H1 (cell line): ENCODE measurements at regions not wholly inside any gene's neighbourhood (a gene's known extent, or its start where the extent isn't known, plus 50 kb on each side); places are given as distances from the start of the nearest gene placed in this dataset.

Experiments
- CTCF ChIA-PET: fragments of 300-600 bp; sonication (Branson Sonifier 250); formaldehyde crosslinking; loops from one replicate; lab custom pipeline; 2021; ENCODE audit not compliant: partially characterized antibody; lab: Charles Lee
- POLR2A ChIA-PET: fragments of 300-600 bp; sonication (Branson Sonifier 250); formaldehyde crosslinking; loops from one replicate; lab custom pipeline; 2021; ENCODE audit warnings: inconsistent platforms; ENCODE audit not compliant: partially characterized antibody; lab: Charles Lee
- DNase-seq, 2 experiments: peaks; one replicate each; pipeline versions ENCODE4 v3.0.0 to v3.0.0-alpha.2; 2010 to 2022; ENCODE audit warnings: low spot score in 2 of 2, low read depth in 1 of 2, mixed read lengths in 1 of 2
- FAIRE-seq: peaks from 2 replicates; lab custom pipeline; 2011; peaks lifted over from hg19 to GRCh38; lab: Jason Lieb, UNC
- H2AFZ ChIP-seq: 2 replicates; pipeline ENCODE4 v1.8.1; 2012; ENCODE audit warnings: low read length, inconsistent platforms
- H2AK5ac ChIP-seq: 2 replicates; pipeline ENCODE4 v1.6.1; 2013; ENCODE audit warnings: low read depth, low read length
- H2BK120ac ChIP-seq: replicated peaks from 2 replicates; pipeline ENCODE3; 2013; ENCODE audit warnings: low read depth, low read length, inconsistent platforms
- H2BK12ac ChIP-seq: 2 replicates; pipeline ENCODE4 v1.6.1; 2013; ENCODE audit warnings: low read depth, low read length
- H2BK15ac ChIP-seq: 2 replicates; pipeline ENCODE4 v1.6.1; 2013; ENCODE audit warnings: low read length
- H2BK20ac ChIP-seq: 2 replicates; pipeline ENCODE4 v1.6.1; 2013; ENCODE audit warnings: low read length
- H2BK5ac ChIP-seq: 2 replicates; pipeline ENCODE4 v1.6.1; 2013; ENCODE audit warnings: low read depth, low read length
- H3K14ac ChIP-seq: 2 replicates; pipeline ENCODE4 v1.6.1; 2013; ENCODE audit warnings: inconsistent platforms; ENCODE audit not compliant: insufficient read length
- H3K18ac ChIP-seq: 2 replicates; pipeline ENCODE4 v1.6.1; 2013; ENCODE audit warnings: low read length; ENCODE audit errors: extremely low read depth
- H3K23ac ChIP-seq: 2 replicates; pipeline ENCODE4 v1.6.1; 2013; ENCODE audit warnings: inconsistent platforms; ENCODE audit not compliant: insufficient read length
- H3K23me2 ChIP-seq: 2 replicates; pipeline ENCODE4 v1.6.1; 2013; ENCODE audit warnings: low read depth, low read length
- H3K27ac ChIP-seq: 2 replicates; pipeline ENCODE4 v1.6.1; 2011; ENCODE audit warnings: low read depth, low read length, inconsistent platforms
- H3K27me3 ChIP-seq, 4 experiments: replicated peaks in 1 of 4; 1 replicate in 1 of 4; 2 replicates in 3 of 4; pipeline versions ENCODE4 v1.6.1 to v1.8.1; 2011 to 2013; ENCODE audit warnings: low read length in 3 of 4, mild to moderate bottlenecking in 3 of 4, inconsistent platforms in 2 of 4, mixed read lengths in 2 of 4, moderate library complexity in 1 of 4; ENCODE audit not compliant: control insufficient read depth in 3 of 4, insufficient read depth in 3 of 4; ENCODE audit errors: extremely low read depth in 1 of 4
- H3K36me3 ChIP-seq, 4 experiments: 2 replicates each; pipeline versions ENCODE4 v1.6.1 to v1.8.1; 2011 to 2013; ENCODE audit warnings: mild to moderate bottlenecking in 4 of 4, low read length in 3 of 4, moderate library complexity in 2 of 4, control low read depth in 1 of 4, inconsistent platforms in 1 of 4; ENCODE audit not compliant: insufficient read depth in 4 of 4, control insufficient read depth in 2 of 4
- H3K4ac ChIP-seq: replicated peaks from 2 replicates; pipeline ENCODE3; 2013; ENCODE audit warnings: low read length, low read depth, mixed read lengths, inconsistent platforms; ENCODE audit not compliant: insufficient read length
- H3K4me1 ChIP-seq, 4 experiments: replicated peaks in 1 of 4; 1 replicate in 1 of 4; 2 replicates in 3 of 4; pipeline versions ENCODE4 v1.6.1 to v1.8.1; 2011 to 2013; ENCODE audit warnings: low read length in 3 of 4, inconsistent platforms in 2 of 4, mixed read lengths in 1 of 4; ENCODE audit not compliant: insufficient read depth in 4 of 4, control insufficient read depth in 3 of 4
- H3K4me2 ChIP-seq, 2 experiments: 2 replicates each; pipeline versions ENCODE4 v1.6.1 to v1.8.1; 2011 to 2013; ENCODE audit warnings: low read depth in 2 of 2, low read length in 2 of 2, control low read depth in 1 of 2, inconsistent platforms in 1 of 2, mild to moderate bottlenecking in 1 of 2; ENCODE audit not compliant: insufficient read depth in 1 of 2
- H3K4me3 ChIP-seq, 4 experiments: fragments of 200-600, 300-600 bp in 1 of 4; sonication (generic), shearing (Covaris generic), sonication (Bioruptor Twin) in 1 of 4; 2 replicates each; pipeline versions ENCODE4 v1.5.1 to v1.8.1; 2011 to 2016; ENCODE audit warnings: low read length in 4 of 4, low read depth in 3 of 4, control low read depth in 2 of 4, inconsistent platforms in 2 of 4, mild to moderate bottlenecking in 2 of 4, mixed read lengths in 1 of 4, moderate library complexity in 1 of 4; ENCODE audit not compliant: insufficient read depth in 2 of 4; ENCODE audit errors: extremely low read depth in 1 of 4
- H3K56ac ChIP-seq: replicated peaks from 2 replicates; pipeline ENCODE3; 2013; ENCODE audit warnings: low read depth, mild to moderate bottlenecking, mixed read lengths, low read length, inconsistent platforms; ENCODE audit not compliant: insufficient read length
- H3K79me1 ChIP-seq: 2 replicates; pipeline ENCODE4 v1.6.1; 2013; ENCODE audit warnings: low read depth, low read length, control low read depth
- H3K79me2 ChIP-seq, 2 experiments: 2 replicates each; pipeline versions ENCODE4 v1.6.1 to v1.8.1; 2012 to 2013; ENCODE audit warnings: low read length in 2 of 2, mild to moderate bottlenecking in 2 of 2, inconsistent platforms in 1 of 2; ENCODE audit not compliant: insufficient read depth in 2 of 2, control insufficient read depth in 1 of 2
- H3K9ac ChIP-seq, 4 experiments: replicated peaks in 1 of 4; 1 replicate in 1 of 4; 2 replicates in 3 of 4; pipeline versions ENCODE4 v1.6.1 to v1.8.1; 2011 to 2013; ENCODE audit warnings: low read depth in 3 of 4, low read length in 3 of 4, control low read depth in 2 of 4, mild to moderate bottlenecking in 2 of 4, moderate library complexity in 2 of 4, inconsistent platforms in 1 of 4; ENCODE audit errors: extremely low read depth in 1 of 4
- H3K9me3 ChIP-seq, 2 experiments: 2 replicates each; pipeline versions ENCODE4 v1.6.1 to v1.8.1; 2012 to 2013; ENCODE audit warnings: mild to moderate bottlenecking in 2 of 2, moderate library complexity in 2 of 2, control low read depth in 1 of 2, inconsistent platforms in 1 of 2, low read depth in 1 of 2, low read length in 1 of 2, mixed read lengths in 1 of 2; ENCODE audit not compliant: insufficient read depth in 2 of 2
- H4K20me1 ChIP-seq, 2 experiments: replicated peaks in 1 of 2; 2 replicates each; pipeline versions ENCODE3 to v1.8.1; 2011 to 2013; ENCODE audit warnings: inconsistent platforms in 2 of 2, low read length in 2 of 2, mild to moderate bottlenecking in 1 of 2; ENCODE audit not compliant: insufficient read depth in 2 of 2, control insufficient read depth in 1 of 2
- H4K5ac ChIP-seq: 2 replicates; pipeline ENCODE4 v1.6.1; 2013; ENCODE audit warnings: low read length, low read depth, mixed read lengths, inconsistent platforms; ENCODE audit not compliant: insufficient read length
- H4K8ac ChIP-seq: 2 replicates; pipeline ENCODE4 v1.8.0; 2013; ENCODE audit warnings: mild to moderate bottlenecking, moderate library complexity, low read length, inconsistent platforms; ENCODE audit not compliant: insufficient read depth; ENCODE audit errors: extremely low read depth
- H4K91ac ChIP-seq: replicated peaks from 2 replicates; pipeline ENCODE3; 2013; ENCODE audit warnings: low read length, mixed read lengths, inconsistent platforms; ENCODE audit not compliant: insufficient read length
- EP300 ChIP-seq, 2 experiments: IDR thresholded peaks; 1 replicate in 1 of 2; 2 replicates in 1 of 2; pipeline ENCODE4 v1.6.1; 2011 to 2012; ENCODE audit warnings: low read depth in 2 of 2, low read length in 2 of 2, mild to moderate bottlenecking in 2 of 2, borderline replicate concordance in 1 of 2, inconsistent platforms in 1 of 2, moderate library complexity in 1 of 2
- NANOG ChIP-seq: IDR thresholded peaks from 2 replicates; pipeline ENCODE4 v1.6.1; 2011; ENCODE audit warnings: low read length, low read depth, mild to moderate bottlenecking, inconsistent platforms; ENCODE audit not compliant: insufficient read depth, poor library complexity, severe bottlenecking
- SAP30 ChIP-seq: fragments of 300-600 bp; sonication (generic); IDR thresholded peaks from 2 replicates; pipeline ENCODE4 v1.7.1; 2012; ENCODE audit warnings: low read length, moderate library complexity, mild to moderate bottlenecking, inconsistent platforms; ENCODE audit not compliant: insufficient read depth, insufficient replicate concordance
- SIN3A ChIP-seq, 2 experiments: IDR thresholded peaks in 1 of 2; conservative IDR thresholded peaks in 1 of 2; 2 replicates each; pipeline ENCODE4 v1.6.1; 2011 to 2012; ENCODE audit warnings: low read length in 2 of 2, improper control_type of control experiment in 1 of 2, low read depth in 1 of 2, mild to moderate bottlenecking in 1 of 2
- WGBS, 2 experiments: shearing (Covaris generic) in 1 of 2; methylation state at CpG; one replicate each; pipeline versions ENCODE4 v1.1.6 to v1.1.7; 2013 to 2015; ENCODE audit warnings: low lambda C conversion rate in 2 of 2, mixed read lengths in 2 of 2, inconsistent platforms in 1 of 2, low coverage in 1 of 2, missing lambda C conversion rate in 1 of 2; ENCODE audit not compliant: insufficient replicate concordance in 2 of 2, insufficient coverage in 1 of 2, insufficient read length in 1 of 2; ENCODE audit errors: extremely low coverage in 1 of 2, missing lambda C conversion rate in 1 of 2; 5-methylcytosine and 5-hydroxymethylcytosine counted together

GRCh38 chr14:25837551-25837965, 760.3 kb downstream of the NOVA1 start:
- no peak for DNase-seq
- H4K5ac ChIP-seq: no peak overlapping the region
- no peaks in the 10 kb centered on the region for H4K20me1 ChIP-seq
- H4K91ac ChIP-seq: no peak overlapping the region
- H3K56ac ChIP-seq: no peak overlapping the region
- no peaks in the 10 kb centered on the region for H3K79me2 ChIP-seq
- no peak overlapping the region for H3K9ac ChIP-seq
- H2BK12ac ChIP-seq: no peak overlapping the region
- H3K14ac ChIP-seq: no peak overlapping the region
- H2BK20ac ChIP-seq: no peak overlapping the region
- H3K23me2 ChIP-seq: no peaks in the 10 kb centered on the region
- no peak overlapping the region for H2BK5ac ChIP-seq
- no peaks in the 10 kb centered on the region for H3K27me3 ChIP-seq
- no peak overlapping the region for H3K23ac ChIP-seq
- H3K27ac ChIP-seq: no peak overlapping the region
- H2AFZ ChIP-seq: no peak overlapping the region
- no peaks in the 10 kb centered on the region for H3K9me3 ChIP-seq
- H2AK5ac ChIP-seq: no peak overlapping the region
- no peaks in the 10 kb centered on the region for H3K36me3 ChIP-seq
- H3K4me3 ChIP-seq: no peak overlapping the region
- WGBS, 2 experiments: 89% methylated on average over 3 of the region's 3 CpGs; no CpG with 5 or more reads in 1 of the 2 experiments
- H3K4me1 ChIP-seq: peaks cover 0 to 2% (median 0%) of the 10 kb centered on the region in 4 experiments; a peak in 1 of 7 replicates
- no peak overlapping the region for H4K8ac ChIP-seq
- no peak overlapping the region for H2BK120ac ChIP-seq
- no peak overlapping the region for H3K4ac ChIP-seq
- ChIA-PET POLR2A (no interaction called here), CTCF (no interaction called here)
- H3K79me1 ChIP-seq: no peaks in the 10 kb centered on the region
- no peak overlapping the region for H3K4me2 ChIP-seq
- no peak for FAIRE-seq
- no peak overlapping the region for H2BK15ac ChIP-seq
- H3K18ac ChIP-seq: no peak overlapping the region
- TF ChIP-seq NANOG (no peak), EP300 (IDR thresholded peaks at IDR 0.05; ENCODE audit: borderline replicate concordance in 1 of 2, low read depth in 2 of 2, low read length in 2 of 2) (no peak), SAP30 (no peak), SIN3A (conservative IDR thresholded peaks at IDR 0.05 in 1 of 2, IDR thresholded peaks at IDR 0.05 in 1 of 2; ENCODE audit: low read depth in 1 of 2, low read length in 2 of 2) (no peak)
